Kidney epithelial cell (primary cell): ENCODE measurements at regions not wholly inside any gene's neighbourhood (a gene's known extent, or its start where the extent isn't known, plus 50 kb on each side); places are given as distances from the start of the nearest gene placed in this dataset.
"Not testable (repeated sequence)": the region's sequence is repeated elsewhere in the genome, so short reads cannot be mapped to it uniquely, and the experiment has no call there.

Experiments
- DNase-seq: peaks from one replicate; pipeline ENCODE4 v3.0.0-alpha.2; 2010; ENCODE audit warnings: low read depth
- H3K27me3 ChIP-seq: 2 replicates; pipeline ENCODE4 v1.6.0; 2011; ENCODE audit warnings: low read length; ENCODE audit not compliant: control insufficient read depth, insufficient read depth
- H3K36me3 ChIP-seq: 2 replicates; pipeline ENCODE4 v1.5.1; 2011; ENCODE audit warnings: low read length; ENCODE audit not compliant: control insufficient read depth, insufficient read depth
- H3K4me3 ChIP-seq: 2 replicates; pipeline ENCODE4 v1.5.1; 2011; ENCODE audit warnings: low read depth, mild to moderate bottlenecking, control low read depth, low read length
- CTCF ChIP-seq: IDR thresholded peaks from 2 replicates; pipeline ENCODE4 v1.5.1; 2011; ENCODE audit warnings: mild to moderate bottlenecking, moderate library complexity, low read length, control low read depth, inconsistent platforms; ENCODE audit not compliant: insufficient read depth, poor library complexity, severe bottlenecking

GRCh38 chr16:51982715-51983680 lies 563.9 kb downstream of the TOX3 start:
- Histone ChIP-seq H3K27me3 (no peaks in the 10 kb centered on the region), H3K4me3 (no peak overlapping the region), H3K36me3 (no peaks in the 10 kb centered on the region)
- peak; percentile 26 for DNase-seq
- peak; percentile 67 for TF ChIP-seq CTCF

GRCh38 chr16:51981725-51982124 lies 565.2 kb downstream of the TOX3 start:
- Histone ChIP-seq H3K27me3 (no peaks in the 10 kb centered on the region), H3K4me3 (no peak overlapping the region), H3K36me3 (no peaks in the 10 kb centered on the region)
- DNase-seq, result no peak
- TF ChIP-seq CTCF, result no peak

GRCh38 chr16:51977506-51977905 lies 569.4 kb downstream of the TOX3 start:
- not testable (repeated sequence) for H3K4me3 ChIP-seq, H3K36me3 ChIP-seq, H3K27me3 ChIP-seq, DNase-seq

GRCh38 chr16:51971184-51971583 lies 575.8 kb downstream of the TOX3 start:
- TF ChIP-seq CTCF, result peak; percentile 55
- no peak for DNase-seq

GRCh38 chr16:51968749-51969148 lies 578.2 kb downstream of the TOX3 start:
- DNase-seq, result no peak
- H3K4me3 ChIP-seq, result no peak overlapping the region
- no peak for TF ChIP-seq CTCF
- H3K36me3 ChIP-seq, result no peaks in the 10 kb centered on the region
- no peaks in the 10 kb centered on the region for H3K27me3 ChIP-seq

More at GRCh38 chr16:51971184-51971583, 575.8 kb downstream of the TOX3 start:
- no peaks in the 10 kb centered on the region for H3K27me3 ChIP-seq
- no peak overlapping the region for H3K4me3 ChIP-seq
- no peaks in the 10 kb centered on the region for H3K36me3 ChIP-seq

- Histone ChIP-seq H3K4me3 (no peak overlapping the region), H3K36me3 (no peaks in the 10 kb centered on the region), H3K27me3 (no peaks in the 10 kb centered on the region)
- no peak for DNase-seq
- TF ChIP-seq CTCF, result no peak
Observed at GRCh38 chr16:51967646-51968045, 579.3 kb downstream of the TOX3 start.
